ENCODE measurements at regions not wholly inside any gene's neighbourhood (a gene's known extent, or its start where the extent isn't known, plus 50 kb on each side); places are given as distances from the start of the nearest gene placed in this dataset.

GRCh38 chr9:78448960-78449673 is 152.2 kb downstream of the PSAT1 start:
- Mint-ChIP-seq H3K27ac (no peak overlapping the region), H3K27me3 (peaks cover 8% of the 10 kb centered on the region), H3K4me1 (no peaks in the 10 kb centered on the region), H3K4me3 (no peak overlapping the region), H3K9me3 (no peaks in the 10 kb centered on the region)
- ATAC-seq (no peak), DNase-seq (no peak)

- Mint-ChIP-seq H3K4me1 (no peaks in the 10 kb centered on the region), H3K27ac (no peak overlapping the region), H3K27me3 (peaks cover 8% of the 10 kb centered on the region), H3K4me3 (no peak overlapping the region), H3K9me3 (peaks cover 0 to 11% of the 10 kb centered on the region in 2 donors)
- ATAC-seq (no peak), DNase-seq (no peak)
Observed at GRCh38 chr9:78453450-78453849, 156.5 kb downstream of the PSAT1 start.

- peaks cover 2% of the 10 kb centered on the region for H3K27me3 Mint-ChIP-seq
- H3K4me1 Mint-ChIP-seq = no peaks in the 10 kb centered on the region
- H3K9me3 Mint-ChIP-seq = peaks cover 10 to 18% of the 10 kb centered on the region in 2 donors
- H3K27ac Mint-ChIP-seq = no peak overlapping the region
- H3K4me3 Mint-ChIP-seq = no peak overlapping the region
- DNase-seq (no peak), ATAC-seq (no peak)
Observed at GRCh38 chr9:78462611-78463010, 165.7 kb downstream of the PSAT1 start.

- peaks cover 8 to 10% of the 10 kb centered on the region in 2 donors for H3K9me3 Mint-ChIP-seq
- no peaks in the 10 kb centered on the region for H3K4me1 Mint-ChIP-seq
- peaks cover 10% of the 10 kb centered on the region for H3K27me3 Mint-ChIP-seq
- ATAC-seq (no peak), DNase-seq (no peak)
- no peak overlapping the region for H3K27ac Mint-ChIP-seq
- no peak overlapping the region for H3K4me3 Mint-ChIP-seq
Observed at GRCh38 chr9:78463750-78464149, 166.8 kb downstream of the PSAT1 start.

- ATAC-seq (no peak), DNase-seq (no peak)
- Mint-ChIP-seq H3K27ac (peak overlapping the region in 1 of 2 donors; percentile 49), H3K27me3 (peaks cover 21% of the 10 kb centered on the region), H3K4me1 (no peaks in the 10 kb centered on the region), H3K9me3 (no peaks in the 10 kb centered on the region), H3K4me3 (no peak overlapping the region)
Observed at GRCh38 chr9:78468231-78468630, 171.3 kb downstream of the PSAT1 start.

GRCh38 chr9:78468974-78469576 is 172.2 kb downstream of the PSAT1 start:
- Mint-ChIP-seq H3K27me3 (peaks cover 21% of the 10 kb centered on the region), H3K4me3 (no peak overlapping the region), H3K27ac (no peak overlapping the region), H3K9me3 (no peaks in the 10 kb centered on the region), H3K4me1 (no peaks in the 10 kb centered on the region)
- DNase-seq = no peak
- no peak for ATAC-seq

- Mint-ChIP-seq H3K9me3 (no peaks in the 10 kb centered on the region), H3K27me3 (peaks cover 21% of the 10 kb centered on the region), H3K27ac (no peak overlapping the region), H3K4me1 (no peaks in the 10 kb centered on the region), H3K4me3 (no peak overlapping the region)
- DNase-seq (no peak), ATAC-seq (no peak)
Observed at GRCh38 chr9:78470216-78470615, 173.3 kb downstream of the PSAT1 start.

- ATAC-seq = no peak
- Mint-ChIP-seq H3K27ac (no peak overlapping the region), H3K9me3 (no peaks in the 10 kb centered on the region), H3K4me1 (no peaks in the 10 kb centered on the region), H3K27me3 (peaks cover 21% of the 10 kb centered on the region), H3K4me3 (no peak overlapping the region)
- no peak for DNase-seq
Observed at GRCh38 chr9:78470741-78471140, 173.8 kb downstream of the PSAT1 start.

- no peak for DNase-seq
- Mint-ChIP-seq H3K4me3 (no peak overlapping the region), H3K27ac (no peak overlapping the region), H3K9me3 (no peaks in the 10 kb centered on the region), H3K27me3 (peaks cover 21% of the 10 kb centered on the region), H3K4me1 (no peaks in the 10 kb centered on the region)
- no peak for ATAC-seq
Observed at GRCh38 chr9:78472111-78472510, 175.2 kb downstream of the PSAT1 start.

GRCh38 chr9:78479441-78479840 is 182.5 kb downstream of the PSAT1 start:
- H3K4me3 Mint-ChIP-seq = no peak overlapping the region
- ATAC-seq (no peak), DNase-seq (no peak)
- H3K27ac Mint-ChIP-seq = no peak overlapping the region
- peaks cover 11% of the 10 kb centered on the region for H3K27me3 Mint-ChIP-seq
- H3K4me1 Mint-ChIP-seq = no peaks in the 10 kb centered on the region
- peaks cover 9 to 10% of the 10 kb centered on the region in 2 donors for H3K9me3 Mint-ChIP-seq

GRCh38 chr9:78486661-78487060 is 189.7 kb downstream of the PSAT1 start:
- no peak overlapping the region for H3K27ac Mint-ChIP-seq
- DNase-seq (no peak), ATAC-seq (no peak)
- H3K27me3 Mint-ChIP-seq = no peaks in the 10 kb centered on the region
- H3K4me3 Mint-ChIP-seq = no peak overlapping the region
- H3K4me1 Mint-ChIP-seq = no peaks in the 10 kb centered on the region
- H3K9me3 Mint-ChIP-seq = peaks cover 6 to 13% of the 10 kb centered on the region in 2 donors

GRCh38 chr9:78490231-78490630 is 193.3 kb downstream of the PSAT1 start:
- H3K9me3 Mint-ChIP-seq = no peaks in the 10 kb centered on the region
- no peak overlapping the region for H3K4me3 Mint-ChIP-seq
- peaks cover 7% of the 10 kb centered on the region for H3K27me3 Mint-ChIP-seq
- ATAC-seq = no peak
- no peaks in the 10 kb centered on the region for H3K4me1 Mint-ChIP-seq
- no peak for DNase-seq
- no peak overlapping the region for H3K27ac Mint-ChIP-seq

- H3K9me3 Mint-ChIP-seq = no peaks in the 10 kb centered on the region
- no peak overlapping the region for H3K4me3 Mint-ChIP-seq
- ATAC-seq (peak; percentile 28), DNase-seq (no peak)
- no peaks in the 10 kb centered on the region for H3K4me1 Mint-ChIP-seq
- H3K27me3 Mint-ChIP-seq = peaks cover 9% of the 10 kb centered on the region
- no peak overlapping the region for H3K27ac Mint-ChIP-seq
Observed at GRCh38 chr9:78491402-78491801, 194.5 kb downstream of the PSAT1 start.

GRCh38 chr9:78493166-78493742 is 196.3 kb downstream of the PSAT1 start:
- H3K27me3 Mint-ChIP-seq = peaks cover 9% of the 10 kb centered on the region
- no peak for DNase-seq
- H3K9me3 Mint-ChIP-seq = no peaks in the 10 kb centered on the region
- no peak overlapping the region for H3K4me3 Mint-ChIP-seq
- H3K27ac Mint-ChIP-seq = no peak overlapping the region
- no peaks in the 10 kb centered on the region for H3K4me1 Mint-ChIP-seq
- no peak for ATAC-seq

GRCh38 chr9:78502566-78502965 is 205.6 kb downstream of the PSAT1 start:
- Mint-ChIP-seq H3K4me3 (no peak overlapping the region), H3K4me1 (no peaks in the 10 kb centered on the region), H3K27ac (no peak overlapping the region), H3K9me3 (no peaks in the 10 kb centered on the region), H3K27me3 (no peaks in the 10 kb centered on the region)
- no peak for DNase-seq
- ATAC-seq = no peak

- Mint-ChIP-seq H3K27ac (peak overlapping the region in 1 of 2 donors; percentile 86), H3K9me3 (no peaks in the 10 kb centered on the region), H3K4me1 (no peaks in the 10 kb centered on the region), H3K27me3 (no peaks in the 10 kb centered on the region), H3K4me3 (no peak overlapping the region)
- no peak for DNase-seq
- no peak for ATAC-seq
Observed at GRCh38 chr9:78505546-78505945, 208.6 kb downstream of the PSAT1 start.

All from stimulated activated naive CD8-positive, alpha-beta T cell treated with anti-CD3 and anti-CD28 coated beads, Interleukin-15, amount 100 ng/mL, for 72 hours (primary cell).